ENCODE measurements at regions not wholly inside any gene's neighbourhood (a gene's known extent, or its start where the extent isn't known, plus 50 kb on each side); places are given as distances from the start of the nearest gene placed in this dataset.

DNA sequence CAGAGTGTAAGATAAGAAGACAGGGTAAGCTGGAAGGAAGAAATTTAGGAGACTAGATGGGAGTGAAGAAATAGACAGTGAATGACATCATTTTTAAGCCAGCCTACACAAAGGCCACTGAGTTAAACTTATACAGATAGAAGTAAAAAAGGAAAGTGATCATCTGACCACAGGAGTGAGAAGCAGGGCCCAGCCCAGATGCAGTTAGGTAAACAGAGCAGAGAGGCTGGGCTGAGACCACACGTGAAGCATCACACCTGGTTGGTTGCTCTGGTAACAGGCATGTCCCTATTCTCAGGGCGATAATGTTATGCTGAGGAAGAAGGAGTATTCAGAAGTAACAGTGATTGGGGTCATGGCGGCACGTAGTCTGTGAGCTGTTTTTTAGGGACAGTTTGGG is 1079.4 kb downstream of the AACS start:
- TF ChIP-seq, protein P1, sequence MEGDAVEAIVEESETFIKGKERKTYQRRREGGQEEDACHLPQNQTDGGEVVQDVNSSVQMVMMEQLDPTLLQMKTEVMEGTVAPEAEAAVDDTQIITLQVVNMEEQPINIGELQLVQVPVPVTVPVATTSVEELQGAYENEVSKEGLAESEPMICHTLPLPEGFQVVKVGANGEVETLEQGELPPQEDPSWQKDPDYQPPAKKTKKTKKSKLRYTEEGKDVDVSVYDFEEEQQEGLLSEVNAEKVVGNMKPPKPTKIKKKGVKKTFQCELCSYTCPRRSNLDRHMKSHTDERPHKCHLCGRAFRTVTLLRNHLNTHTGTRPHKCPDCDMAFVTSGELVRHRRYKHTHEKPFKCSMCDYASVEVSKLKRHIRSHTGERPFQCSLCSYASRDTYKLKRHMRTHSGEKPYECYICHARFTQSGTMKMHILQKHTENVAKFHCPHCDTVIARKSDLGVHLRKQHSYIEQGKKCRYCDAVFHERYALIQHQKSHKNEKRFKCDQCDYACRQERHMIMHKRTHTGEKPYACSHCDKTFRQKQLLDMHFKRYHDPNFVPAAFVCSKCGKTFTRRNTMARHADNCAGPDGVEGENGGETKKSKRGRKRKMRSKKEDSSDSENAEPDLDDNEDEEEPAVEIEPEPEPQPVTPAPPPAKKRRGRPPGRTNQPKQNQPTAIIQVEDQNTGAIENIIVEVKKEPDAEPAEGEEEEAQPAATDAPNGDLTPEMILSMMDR (IDR thresholded peaks at IDR 0.05; ENCODE audit: low read depth, low read length) = no peak
- no peak for DNase-seq (ENCODE audit: low read depth in 2 of 2)
- H3K4me3 ChIP-seq (replicated peaks in 1 of 2; ENCODE audit: low read depth in 2 of 2, low read length in 2 of 2) = no peak overlapping the region

DNA sequence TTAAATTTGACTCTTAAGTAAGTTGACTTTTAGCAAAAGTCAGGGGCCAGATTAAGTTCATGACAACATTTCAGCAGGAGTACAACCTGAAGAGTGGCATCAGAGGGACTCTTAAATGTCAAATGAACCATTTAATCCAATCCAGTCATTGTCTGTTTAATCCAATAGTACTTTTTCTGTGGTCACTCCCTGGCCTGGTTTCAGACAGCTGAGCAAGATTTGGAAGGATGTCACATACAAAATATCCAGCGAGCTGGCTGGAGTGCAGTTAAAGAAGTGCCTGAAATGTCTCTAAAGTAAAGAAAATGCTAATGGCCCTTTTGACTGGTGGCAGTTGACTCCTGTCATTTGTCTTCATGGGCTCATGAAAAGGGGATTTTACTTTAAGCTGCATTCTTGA is 1082.1 kb downstream of the AACS start:
- H3K4me3 ChIP-seq (replicated peaks in 1 of 2; ENCODE audit: low read depth in 2 of 2, low read length in 2 of 2) = no peak overlapping the region
- no peak for DNase-seq (ENCODE audit: low read depth in 2 of 2)

DNA sequence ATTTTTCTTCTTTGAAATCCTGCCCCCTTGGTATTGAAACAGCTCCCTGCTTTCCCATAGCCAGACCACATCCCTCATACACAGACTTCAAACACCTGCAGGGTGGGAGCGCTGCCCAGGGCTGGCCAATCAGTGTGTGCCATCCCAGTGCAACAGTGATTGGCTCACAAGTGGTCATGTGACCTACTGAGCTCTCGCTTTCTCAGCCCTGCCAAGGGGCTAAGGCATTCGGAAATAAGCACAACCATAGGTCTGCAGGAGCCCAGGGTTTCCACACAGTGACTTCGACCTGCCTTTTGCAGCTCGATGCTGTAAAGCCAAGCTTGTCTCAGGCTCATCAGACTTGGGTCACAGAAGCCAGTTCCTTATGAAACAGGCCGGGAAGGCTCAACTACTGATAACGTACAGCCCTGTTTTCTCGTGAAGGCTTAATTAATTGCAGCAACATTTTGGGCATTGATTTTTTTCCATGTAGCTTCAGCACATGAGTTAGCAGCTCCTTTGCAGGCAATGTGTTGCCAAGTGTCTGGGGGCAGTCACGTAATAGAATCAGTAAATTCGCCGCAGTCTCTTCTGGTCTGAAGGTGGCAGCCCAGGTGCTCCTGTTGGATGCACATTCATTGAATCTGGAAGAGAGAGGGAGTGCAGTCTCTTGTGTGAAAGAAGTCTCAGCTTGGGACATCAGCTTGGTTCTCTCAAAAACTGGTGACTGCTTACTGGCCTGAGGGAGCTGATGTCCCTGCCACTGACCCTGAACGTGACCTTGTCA is 1091.8 kb downstream of the AACS start:
- no peak overlapping the region for H3K4me3 ChIP-seq (replicated peaks in 1 of 2; ENCODE audit: low read depth in 2 of 2, low read length in 2 of 2)
- no peak for DNase-seq (ENCODE audit: low read depth in 2 of 2)
- TF ChIP-seq, protein P1 (IDR thresholded peaks at IDR 0.05; ENCODE audit: low read depth, low read length) = no peak

More for the DNA sequence above, 1082.1 kb downstream of the AACS start:
- TF ChIP-seq, protein P1 (IDR thresholded peaks at IDR 0.05; ENCODE audit: low read depth, low read length) = no peak

DNA sequence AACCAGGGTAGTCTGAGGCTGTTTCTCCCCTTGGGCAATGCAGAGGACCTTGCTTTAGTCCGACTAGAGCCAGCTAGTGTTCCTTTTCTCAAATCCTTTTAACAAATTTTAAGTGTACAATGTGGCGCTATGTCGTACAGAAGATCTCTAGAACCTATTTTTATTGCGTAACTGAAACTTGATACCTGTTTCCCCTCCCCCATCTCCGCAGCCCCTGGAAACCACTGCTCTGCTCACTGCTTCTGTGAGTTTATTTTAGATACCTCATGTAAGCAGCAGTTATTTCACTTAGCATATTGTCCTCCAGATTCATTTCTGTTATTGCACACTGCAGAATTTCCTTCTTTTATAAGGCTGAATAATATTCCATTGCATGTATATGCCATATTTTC is 1092.3 kb downstream of the AACS start:
- no peak overlapping the region for H3K4me3 ChIP-seq (replicated peaks in 1 of 2; ENCODE audit: low read depth in 2 of 2, low read length in 2 of 2)
- TF ChIP-seq, protein P1 (IDR thresholded peaks at IDR 0.05; ENCODE audit: low read depth, low read length) = no peak
- DNase-seq (ENCODE audit: low read depth in 2 of 2) = no peak

DNA sequence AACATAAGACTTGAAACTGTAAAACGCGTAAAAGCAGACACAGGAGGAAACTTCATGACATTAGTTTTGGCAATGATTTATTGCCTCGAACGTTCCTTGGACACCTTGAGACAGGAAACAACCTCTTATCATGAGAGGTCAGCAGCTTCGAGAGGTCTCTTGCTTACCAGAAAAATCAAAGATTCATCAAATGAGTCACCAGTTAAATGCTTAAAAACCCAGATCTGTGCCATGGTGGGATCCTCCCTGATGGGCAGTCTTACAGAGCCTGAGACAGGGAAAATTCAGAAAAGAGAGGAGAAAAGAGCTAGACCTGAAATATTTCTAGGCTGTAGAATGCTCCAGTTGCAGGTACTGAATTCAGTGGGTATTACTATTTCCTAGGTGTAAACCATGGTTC is 1093.9 kb downstream of the AACS start:
- no peak overlapping the region for H3K4me3 ChIP-seq (replicated peaks in 1 of 2; ENCODE audit: low read depth in 2 of 2, low read length in 2 of 2)
- no peak for DNase-seq (ENCODE audit: low read depth in 2 of 2)
- TF ChIP-seq, protein P1 (IDR thresholded peaks at IDR 0.05; ENCODE audit: low read depth, low read length) = no peak

DNA sequence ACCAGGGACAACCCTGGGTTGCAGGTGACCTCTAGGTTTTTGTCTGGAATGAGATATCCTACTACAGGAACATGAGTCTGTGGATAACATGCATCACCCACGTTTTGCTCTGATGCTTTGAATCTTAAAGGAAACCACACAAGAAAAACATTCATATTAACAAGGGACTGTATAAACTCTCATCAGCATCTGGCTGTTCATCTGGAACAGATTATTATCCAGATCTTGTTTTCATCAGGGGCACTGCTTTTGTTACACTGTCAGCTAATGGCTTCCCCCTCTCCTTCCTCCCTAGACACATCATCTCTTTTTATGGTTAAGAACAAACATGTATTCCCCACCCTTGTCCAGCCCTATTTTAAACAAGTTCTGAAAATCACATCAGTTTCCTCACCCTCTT is 1095.7 kb downstream of the AACS start:
- TF ChIP-seq, protein P1 (IDR thresholded peaks at IDR 0.05; ENCODE audit: low read depth, low read length) = no peak
- H3K4me3 ChIP-seq (replicated peaks in 1 of 2; ENCODE audit: low read depth in 2 of 2, low read length in 2 of 2) = no peak overlapping the region
- DNase-seq (ENCODE audit: low read depth in 2 of 2) = no peak

DNA sequence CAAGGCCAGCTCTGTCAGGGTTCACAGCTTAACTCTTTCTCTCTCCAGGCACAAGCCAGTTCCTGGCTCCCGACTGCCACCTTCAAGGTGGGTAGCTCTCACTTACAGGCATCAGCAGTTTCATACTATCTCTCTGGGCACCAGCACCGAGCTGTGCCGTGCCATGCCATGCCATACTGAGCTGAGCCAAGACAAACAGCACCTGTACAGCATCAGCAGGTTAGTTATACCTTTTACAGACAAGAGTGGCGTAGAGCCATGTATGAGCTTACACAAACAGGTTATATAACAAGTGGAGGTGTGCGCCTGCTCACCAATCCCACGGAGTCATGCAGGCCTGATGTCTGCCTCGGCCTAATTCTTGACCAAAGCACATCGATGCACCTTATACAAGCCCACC is 1098.7 kb downstream of the AACS start:
- no peak for DNase-seq (ENCODE audit: low read depth in 2 of 2)
- TF ChIP-seq, protein P1 (IDR thresholded peaks at IDR 0.05; ENCODE audit: low read depth, low read length) = no peak
- no peak overlapping the region for H3K4me3 ChIP-seq (replicated peaks in 1 of 2; ENCODE audit: low read depth in 2 of 2, low read length in 2 of 2)

Measured in cardiac fibroblast (primary cell).